DND-41 (cell line): ENCODE measurements at regions not wholly inside any gene's neighbourhood (a gene's known extent, or its start where the extent isn't known, plus 50 kb on each side); places are given as distances from the start of the nearest gene placed in this dataset.
A peak's percentile ranks its signal among the peaks of the same experiment; 100 is the strongest.

Source experiments
- ATAC-seq: fragments of 200-7000 bp; cut with Tn5 transposase; 3 replicates; pipeline ENCODE4 v1.9.1; 2021; ENCODE audit warnings: low read depth; ENCODE audit not compliant: insufficient read depth
- DNase-seq: peaks from one replicate; pipeline ENCODE4 v3.0.0-alpha.2; 2020
- H2AFZ ChIP-seq: 2 replicates; pipeline ENCODE4 v1.6.0; 2012; ENCODE audit warnings: low read depth, low read length
- H3K27ac ChIP-seq: 2 replicates; pipeline ENCODE4 v1.5.1; 2012; ENCODE audit warnings: low read length, inconsistent platforms
- H3K27me3 ChIP-seq: fragments of 200-600 bp; sonication (generic); 2 replicates; pipeline ENCODE4 v1.6.0; 2012; ENCODE audit warnings: low read length, mild to moderate bottlenecking, inconsistent platforms; ENCODE audit not compliant: insufficient read depth, poor library complexity
- H3K36me3 ChIP-seq: 2 replicates; pipeline ENCODE4 v1.5.1; 2012; ENCODE audit warnings: low read length, inconsistent platforms; ENCODE audit not compliant: insufficient read depth
- H3K4me1 ChIP-seq: 2 replicates; pipeline ENCODE4 v1.5.1; 2012; ENCODE audit warnings: mild to moderate bottlenecking, low read length; ENCODE audit not compliant: insufficient read depth
- H3K4me2 ChIP-seq: 2 replicates; pipeline ENCODE4 v1.6.0; 2012; ENCODE audit warnings: mild to moderate bottlenecking, moderate library complexity, low read length, inconsistent platforms; ENCODE audit not compliant: insufficient read depth
- H3K4me3 ChIP-seq, 2 experiments: fragments of 200-600 bp in 1 of 2; shearing (Covaris generic) in 1 of 2; 2 replicates each; pipeline ENCODE4 v1.5.1; 2012 to 2016; ENCODE audit warnings: inconsistent platforms in 2 of 2, low read length in 2 of 2, mild to moderate bottlenecking in 2 of 2, low read depth in 1 of 2, moderate library complexity in 1 of 2
- H3K79me2 ChIP-seq: 2 replicates; pipeline ENCODE4 v1.6.0; 2012; ENCODE audit warnings: low read length, inconsistent platforms; ENCODE audit not compliant: insufficient read depth
- H3K9ac ChIP-seq: 2 replicates; pipeline ENCODE4 v1.6.0; 2012; ENCODE audit warnings: low read depth, mild to moderate bottlenecking, inconsistent platforms, low read length, moderate library complexity
- H3K9me3 ChIP-seq: 2 replicates; pipeline ENCODE4 v1.5.1; 2012; ENCODE audit warnings: low read length, moderate library complexity, mild to moderate bottlenecking, inconsistent platforms; ENCODE audit not compliant: insufficient read depth, severe bottlenecking
- H4K20me1 ChIP-seq: 2 replicates; pipeline ENCODE4 v1.6.0; 2012; ENCODE audit warnings: low read length; ENCODE audit not compliant: insufficient read depth
- CTCF ChIP-seq: IDR thresholded peaks from 2 replicates; pipeline ENCODE4 v1.5.1; 2012; ENCODE audit warnings: borderline replicate concordance, low read length, moderate library complexity, mild to moderate bottlenecking; ENCODE audit not compliant: poor library complexity, severe bottlenecking; ENCODE audit errors: extremely low read depth
- EZH2 ChIP-seq: IDR thresholded peaks from 3 replicates; pipeline ENCODE4 v1.6.1; 2012; ENCODE audit warnings: borderline replicate concordance, low read depth, mild to moderate bottlenecking, moderate library complexity, low read length, inconsistent platforms; ENCODE audit not compliant: severe bottlenecking

GRCh38 chrX:13254870-13255269 is 65.0 kb downstream of the ATXN3L start:
- no peaks in the 10 kb centered on the region for H3K36me3 ChIP-seq
- TF ChIP-seq EZH2 (no peak), CTCF (no peak)
- no peaks in the 10 kb centered on the region for H3K27me3 ChIP-seq
- H3K9me3 ChIP-seq = no peaks in the 10 kb centered on the region
- DNase-seq (no peak), ATAC-seq (no peak)
- no peaks in the 10 kb centered on the region for H4K20me1 ChIP-seq
- H3K79me2 ChIP-seq = no peaks in the 10 kb centered on the region
- no peak overlapping the region for H2AFZ ChIP-seq
- H3K27ac ChIP-seq = no peak overlapping the region
- H3K4me2 ChIP-seq = no peak overlapping the region
- no peak overlapping the region for H3K4me3 ChIP-seq
- H3K4me1 ChIP-seq = no peaks in the 10 kb centered on the region
- no peak overlapping the region for H3K9ac ChIP-seq

- Histone ChIP-seq H3K4me2 (no peak overlapping the region), H3K27ac (no peak overlapping the region), H3K4me3 (no peak overlapping the region), H3K9ac (no peak overlapping the region), H3K9me3 (no peaks in the 10 kb centered on the region), H2AFZ (no peak overlapping the region), H3K36me3 (no peaks in the 10 kb centered on the region), H4K20me1 (no peaks in the 10 kb centered on the region), H3K27me3 (no peaks in the 10 kb centered on the region), H3K4me1 (no peaks in the 10 kb centered on the region), H3K79me2 (no peaks in the 10 kb centered on the region)
- ATAC-seq (peak; percentile 52; the same call in 1 of the 3 replicates), DNase-seq (peak; percentile 7)
- no peak for TF ChIP-seq CTCF
Observed at GRCh38 chrX:13254076-13254785, 65.6 kb downstream of the ATXN3L start.

- Histone ChIP-seq H3K4me3 (no peak overlapping the region), H4K20me1 (no peaks in the 10 kb centered on the region), H3K79me2 (no peaks in the 10 kb centered on the region), H2AFZ (no peak overlapping the region), H3K9me3 (no peaks in the 10 kb centered on the region), H3K9ac (no peak overlapping the region), H3K4me1 (no peaks in the 10 kb centered on the region), H3K27me3 (no peaks in the 10 kb centered on the region), H3K4me2 (no peak overlapping the region), H3K36me3 (no peaks in the 10 kb centered on the region), H3K27ac (no peak overlapping the region)
- ATAC-seq = no peak
- TF ChIP-seq EZH2 (no peak), CTCF (no peak)
- DNase-seq = no peak
Observed at GRCh38 chrX:13253223-13253622, 66.6 kb downstream of the ATXN3L start.
